Osteocyte (in vitro differentiated cells): ENCODE measurements at regions not wholly inside any gene's neighbourhood (a gene's known extent, or its start where the extent isn't known, plus 50 kb on each side); places are given as distances from the start of the nearest gene placed in this dataset.

Source experiments
- DNase-seq: peaks from one replicate; pipeline ENCODE4 v3.0.0; 2021; ENCODE audit warnings: mixed read lengths; ENCODE audit not compliant: unreplicated experiment; ENCODE audit errors: extremely low spot score
- H3K27ac Mint-ChIP-seq: one replicate; pipeline ENCODE4 v1.8.0; 2021; ENCODE audit warnings: mild to moderate bottlenecking, mixed read lengths; ENCODE audit not compliant: unreplicated experiment
- H3K27me3 Mint-ChIP-seq: one replicate; pipeline ENCODE4 v1.8.0; 2021; ENCODE audit warnings: mixed read lengths; ENCODE audit not compliant: unreplicated experiment
- H3K36me3 Mint-ChIP-seq: one replicate; pipeline ENCODE4 v1.8.0; 2021; ENCODE audit warnings: mixed read lengths; ENCODE audit not compliant: unreplicated experiment
- H3K4me1 Mint-ChIP-seq: one replicate; pipeline ENCODE4 v1.8.0; 2021; ENCODE audit warnings: mixed read lengths; ENCODE audit not compliant: unreplicated experiment
- H3K4me3 Mint-ChIP-seq: one replicate; pipeline ENCODE4 v1.8.0; 2021; ENCODE audit warnings: mild to moderate bottlenecking, moderate library complexity, mixed read lengths; ENCODE audit not compliant: unreplicated experiment
- H3K9me3 Mint-ChIP-seq: one replicate; pipeline ENCODE4 v1.8.0; 2021; ENCODE audit warnings: mixed read lengths; ENCODE audit not compliant: unreplicated experiment
- TF ChIP-seq, protein P1 (sequence below): fragments of 200-600 bp; sonication (generic); IDR thresholded peaks from 2 replicates; pipeline ENCODE4 v1.5.0; 2021; ENCODE audit warnings: antibody characterized with exemption, mild to moderate bottlenecking, moderate library complexity

DNA sequence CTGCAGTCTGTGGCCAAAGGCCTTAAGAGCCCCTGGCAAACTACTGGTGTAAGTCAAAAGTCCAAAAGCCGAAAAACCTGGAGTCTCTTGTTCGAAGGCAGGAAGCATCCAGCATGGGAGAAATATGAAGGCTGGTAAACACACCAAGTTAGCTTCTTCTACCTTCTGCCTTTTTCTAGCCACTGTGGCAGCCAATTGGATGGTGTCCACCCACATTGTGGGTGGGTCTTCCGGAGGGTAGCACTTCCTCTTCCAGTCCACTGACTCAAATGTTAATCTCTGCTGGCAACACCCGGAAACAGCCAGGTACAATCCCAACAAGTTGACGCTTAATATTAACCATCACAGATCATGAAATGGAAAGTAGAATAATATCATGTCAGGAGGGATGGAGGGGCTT is 827.6 kb downstream of the SORCS1 start:
- TF ChIP-seq, protein P1, sequence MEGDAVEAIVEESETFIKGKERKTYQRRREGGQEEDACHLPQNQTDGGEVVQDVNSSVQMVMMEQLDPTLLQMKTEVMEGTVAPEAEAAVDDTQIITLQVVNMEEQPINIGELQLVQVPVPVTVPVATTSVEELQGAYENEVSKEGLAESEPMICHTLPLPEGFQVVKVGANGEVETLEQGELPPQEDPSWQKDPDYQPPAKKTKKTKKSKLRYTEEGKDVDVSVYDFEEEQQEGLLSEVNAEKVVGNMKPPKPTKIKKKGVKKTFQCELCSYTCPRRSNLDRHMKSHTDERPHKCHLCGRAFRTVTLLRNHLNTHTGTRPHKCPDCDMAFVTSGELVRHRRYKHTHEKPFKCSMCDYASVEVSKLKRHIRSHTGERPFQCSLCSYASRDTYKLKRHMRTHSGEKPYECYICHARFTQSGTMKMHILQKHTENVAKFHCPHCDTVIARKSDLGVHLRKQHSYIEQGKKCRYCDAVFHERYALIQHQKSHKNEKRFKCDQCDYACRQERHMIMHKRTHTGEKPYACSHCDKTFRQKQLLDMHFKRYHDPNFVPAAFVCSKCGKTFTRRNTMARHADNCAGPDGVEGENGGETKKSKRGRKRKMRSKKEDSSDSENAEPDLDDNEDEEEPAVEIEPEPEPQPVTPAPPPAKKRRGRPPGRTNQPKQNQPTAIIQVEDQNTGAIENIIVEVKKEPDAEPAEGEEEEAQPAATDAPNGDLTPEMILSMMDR, result no peak
- Mint-ChIP-seq H3K4me1 (no peaks in the 10 kb centered on the region), H3K9me3 (peaks cover 15% of the 10 kb centered on the region), H3K27ac (no peak overlapping the region), H3K4me3 (no peak overlapping the region), H3K27me3 (no peaks in the 10 kb centered on the region), H3K36me3 (no peaks in the 10 kb centered on the region)
- no peak for DNase-seq

DNA sequence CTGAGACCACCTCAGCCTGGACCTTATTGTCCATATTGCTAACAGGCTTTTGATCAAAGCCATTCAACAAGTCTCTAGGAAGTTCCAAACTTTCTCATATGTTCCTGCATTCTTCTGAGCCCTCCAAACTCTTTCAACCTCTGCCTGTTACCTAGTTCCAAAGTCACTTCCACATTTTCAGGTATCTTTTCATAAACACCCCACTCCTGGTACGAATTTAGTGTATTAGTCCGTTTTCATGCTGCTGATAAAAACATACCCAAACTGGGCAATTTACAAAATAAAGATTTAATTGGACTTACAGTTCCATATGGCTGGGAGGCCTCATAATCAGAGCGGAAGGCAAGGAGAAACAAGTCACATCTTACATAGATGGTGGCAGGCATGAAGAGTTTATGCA is 836.8 kb downstream of the SORCS1 start:
- H3K4me1 Mint-ChIP-seq, result no peaks in the 10 kb centered on the region
- H3K9me3 Mint-ChIP-seq, result peaks cover 40% of the 10 kb centered on the region
- H3K27ac Mint-ChIP-seq, result no peak overlapping the region
- H3K27me3 Mint-ChIP-seq, result no peaks in the 10 kb centered on the region
- no peak overlapping the region for H3K4me3 Mint-ChIP-seq
- no peaks in the 10 kb centered on the region for H3K36me3 Mint-ChIP-seq
- no peak for DNase-seq
- TF ChIP-seq, protein P1, result no peak

DNA sequence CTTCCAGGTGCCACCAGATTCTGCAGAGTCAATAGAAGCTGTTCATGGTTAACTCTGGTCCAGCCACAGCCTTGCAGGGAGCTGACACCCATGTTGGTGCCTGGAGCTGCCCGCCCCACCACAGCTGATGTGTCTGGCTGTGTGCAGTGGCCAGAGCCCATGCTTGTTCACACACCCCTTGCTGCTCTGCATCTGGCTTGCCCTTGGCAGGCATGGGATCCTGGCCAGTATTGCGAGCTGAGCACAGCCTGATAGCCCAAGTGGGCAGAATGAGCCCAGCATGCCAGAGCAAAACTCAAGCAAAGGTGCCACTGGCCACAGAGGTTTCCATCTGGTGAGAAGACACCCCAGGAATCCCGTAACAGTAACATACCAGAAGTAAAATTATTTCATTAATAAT is 843.6 kb downstream of the SORCS1 start:
- DNase-seq, result no peak
- no peaks in the 10 kb centered on the region for H3K36me3 Mint-ChIP-seq
- H3K4me3 Mint-ChIP-seq, result no peak overlapping the region
- H3K9me3 Mint-ChIP-seq, result peaks cover 2% of the 10 kb centered on the region
- no peaks in the 10 kb centered on the region for H3K4me1 Mint-ChIP-seq
- H3K27ac Mint-ChIP-seq, result no peak overlapping the region
- H3K27me3 Mint-ChIP-seq, result no peaks in the 10 kb centered on the region
- TF ChIP-seq, protein P1, result no peak

DNA sequence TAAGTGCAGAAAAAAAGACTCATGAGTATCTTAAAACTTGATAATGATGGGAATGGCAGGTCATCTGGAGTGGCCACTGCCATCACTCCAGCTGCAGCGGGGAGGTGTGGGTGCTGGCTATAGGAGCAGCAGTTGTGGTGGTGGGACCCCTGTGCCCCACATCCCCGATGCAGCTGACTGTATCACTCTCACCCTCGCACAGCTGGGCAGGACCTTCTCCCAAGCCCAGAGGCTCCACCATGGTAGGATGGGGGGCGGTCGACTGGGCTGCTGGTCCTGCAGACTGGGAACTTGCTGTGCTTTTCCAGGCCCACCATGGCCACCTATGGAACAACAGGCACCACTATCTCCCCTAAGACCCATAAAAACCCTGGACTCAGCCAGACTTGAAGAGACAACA is 844.4 kb downstream of the SORCS1 start:
- Mint-ChIP-seq H3K4me1 (no peaks in the 10 kb centered on the region), H3K36me3 (no peaks in the 10 kb centered on the region), H3K27ac (no peak overlapping the region), H3K9me3 (no peaks in the 10 kb centered on the region), H3K27me3 (no peaks in the 10 kb centered on the region), H3K4me3 (no peak overlapping the region)
- TF ChIP-seq, protein P1, result no peak
- DNase-seq, result no peak

DNA sequence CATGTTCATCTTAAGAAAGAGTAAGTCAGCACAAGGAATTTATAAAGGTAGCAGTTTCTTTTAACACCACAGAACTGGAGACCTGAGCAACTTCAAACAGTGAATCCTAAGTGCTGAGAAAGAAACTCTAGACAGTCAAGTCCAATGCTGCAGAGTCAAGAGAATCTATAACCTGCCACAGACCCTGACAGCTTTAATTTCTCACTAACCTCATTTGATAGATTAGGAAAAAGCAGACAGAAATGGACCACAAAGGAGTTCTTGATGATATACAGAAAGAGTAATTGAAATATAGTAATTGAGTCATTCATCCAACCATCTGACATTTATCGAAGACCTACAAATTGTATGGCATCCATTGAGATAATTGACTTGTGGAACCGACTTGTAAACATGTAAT is 847.0 kb downstream of the SORCS1 start:
- Mint-ChIP-seq H3K36me3 (no peaks in the 10 kb centered on the region), H3K27me3 (no peaks in the 10 kb centered on the region), H3K9me3 (no peaks in the 10 kb centered on the region), H3K4me3 (no peak overlapping the region), H3K4me1 (no peaks in the 10 kb centered on the region), H3K27ac (no peak overlapping the region)
- no peak for DNase-seq
- TF ChIP-seq, protein P1, result no peak
